ENCODE measurements at regions not wholly inside any gene's neighbourhood (a gene's known extent, or its start where the extent isn't known, plus 50 kb on each side); places are given as distances from the start of the nearest gene placed in this dataset.

DNA sequence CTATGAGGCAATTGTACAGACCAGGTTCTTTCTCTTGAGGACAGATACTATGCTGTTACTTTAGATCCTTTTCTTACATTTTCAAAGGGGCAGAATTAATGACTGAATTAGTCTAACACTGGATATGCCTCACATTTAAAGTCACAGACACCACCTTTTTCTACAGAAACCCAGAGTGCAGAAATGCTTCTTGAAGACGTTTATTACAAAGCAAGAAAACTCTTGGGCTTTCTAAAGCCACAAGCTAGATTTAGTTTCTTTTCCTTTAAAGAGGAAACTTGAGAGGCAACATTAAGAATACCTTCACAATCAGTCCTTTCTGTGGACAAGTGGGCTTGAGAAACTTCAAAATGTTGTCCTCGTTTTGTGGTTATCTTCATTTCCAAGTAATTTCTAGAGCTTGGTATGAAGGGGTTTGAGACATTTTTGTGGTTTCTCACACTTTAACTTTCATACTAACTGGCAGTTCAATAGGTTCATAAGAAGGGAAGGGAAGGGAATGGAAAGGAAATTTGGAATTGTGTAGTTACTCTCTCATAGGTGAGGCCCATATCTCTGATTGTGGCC, 527.4 kb downstream of the RASEF start:
- TF ChIP-seq, protein P1, sequence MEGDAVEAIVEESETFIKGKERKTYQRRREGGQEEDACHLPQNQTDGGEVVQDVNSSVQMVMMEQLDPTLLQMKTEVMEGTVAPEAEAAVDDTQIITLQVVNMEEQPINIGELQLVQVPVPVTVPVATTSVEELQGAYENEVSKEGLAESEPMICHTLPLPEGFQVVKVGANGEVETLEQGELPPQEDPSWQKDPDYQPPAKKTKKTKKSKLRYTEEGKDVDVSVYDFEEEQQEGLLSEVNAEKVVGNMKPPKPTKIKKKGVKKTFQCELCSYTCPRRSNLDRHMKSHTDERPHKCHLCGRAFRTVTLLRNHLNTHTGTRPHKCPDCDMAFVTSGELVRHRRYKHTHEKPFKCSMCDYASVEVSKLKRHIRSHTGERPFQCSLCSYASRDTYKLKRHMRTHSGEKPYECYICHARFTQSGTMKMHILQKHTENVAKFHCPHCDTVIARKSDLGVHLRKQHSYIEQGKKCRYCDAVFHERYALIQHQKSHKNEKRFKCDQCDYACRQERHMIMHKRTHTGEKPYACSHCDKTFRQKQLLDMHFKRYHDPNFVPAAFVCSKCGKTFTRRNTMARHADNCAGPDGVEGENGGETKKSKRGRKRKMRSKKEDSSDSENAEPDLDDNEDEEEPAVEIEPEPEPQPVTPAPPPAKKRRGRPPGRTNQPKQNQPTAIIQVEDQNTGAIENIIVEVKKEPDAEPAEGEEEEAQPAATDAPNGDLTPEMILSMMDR (IDR thresholded peaks at IDR 0.05; ENCODE audit: borderline replicate concordance, extremely low read depth, low read length, poor library complexity, severe bottlenecking), result no peak
- TF ChIP-seq EZH2 (IDR thresholded peaks at IDR 0.05; ENCODE audit: borderline replicate concordance, low read depth, low read length, severe bottlenecking), result no peak
